A549 (cell line): ENCODE measurements at regions not wholly inside any gene's neighbourhood (a gene's known extent, or its start where the extent isn't known, plus 50 kb on each side); places are given as distances from the start of the nearest gene placed in this dataset.

ENCODE experiments used
- CTCF ChIP-seq: fragments of >200 bp; sonication (Bioruptor Twin); formaldehyde crosslinking; IDR thresholded peaks from 3 replicates; pipeline ENCODE4 v1.5.1; 2016
- EP300 ChIP-seq, 2 experiments: fragments of >200 bp; sonication (Bioruptor Twin); formaldehyde crosslinking; IDR thresholded peaks; 2 replicates in 1 of 2; 3 replicates in 1 of 2; pipeline ENCODE4 v1.6.1; 2016 to 2017
- ESRRA ChIP-seq: fragments of 150-350 bp; IDR thresholded peaks from 2 replicates; pipeline ENCODE4 v1.6.1; 2014; ENCODE audit warnings: mild to moderate bottlenecking, low read length, borderline replicate concordance
- FOXS1 ChIP-seq: fragments of 250-450 bp; sonication (Bioruptor Pico); IDR thresholded peaks from 2 replicates; pipeline ENCODE4 v1.5.0; 2020; ENCODE audit warnings: mild to moderate bottlenecking, moderate library complexity
- HMGXB4 ChIP-seq: fragments of 250-450 bp; sonication (Bioruptor Pico); IDR thresholded peaks from 2 replicates; pipeline ENCODE4 v1.5.0; 2021; ENCODE audit warnings: mild to moderate bottlenecking, moderate library complexity, borderline replicate concordance
- KDM5A ChIP-seq: fragments of 200-600 bp; sonication (generic); IDR thresholded peaks from 2 replicates; pipeline ENCODE4 v1.6.1; 2016; ENCODE audit warnings: antibody characterized with exemption, mild to moderate bottlenecking
- MYC ChIP-seq: IDR thresholded peaks from 2 replicates; pipeline ENCODE4 v1.6.1; 2012; ENCODE audit warnings: mild to moderate bottlenecking, inconsistent platforms, low read length, improper control_type of control experiment, borderline replicate concordance
- NFE2L2 ChIP-seq: fragments of 150-350 bp; conservative IDR thresholded peaks from 2 replicates; pipeline ENCODE4 v1.6.1; 2014; ENCODE audit warnings: low read length
- PBX3 ChIP-seq: IDR thresholded peaks from 2 replicates; pipeline ENCODE4 v1.6.1; 2012
- POLR2A ChIP-seq: IDR thresholded peaks from 2 replicates; pipeline ENCODE4 v1.6.1; 2012; ENCODE audit warnings: mild to moderate bottlenecking, low read length
- POLR2AphosphoS2 ChIP-seq: conservative IDR thresholded peaks from 2 replicates; pipeline ENCODE4 v1.6.1; 2012; ENCODE audit warnings: low read length, improper control_type of control experiment, inconsistent platforms
- ZSCAN20 ChIP-seq: fragments of 250-450 bp; sonication (Bioruptor Pico); IDR thresholded peaks from 2 replicates; pipeline ENCODE4 v1.8.0; 2022; ENCODE audit warnings: mild to moderate bottlenecking, moderate library complexity
- TF ChIP-seq, protein P1 (sequence below): fragments of 450-650 bp; IDR thresholded peaks from 2 replicates; pipeline ENCODE4 v1.6.1; 2014; ENCODE audit warnings: antibody characterized with exemption

DNA sequence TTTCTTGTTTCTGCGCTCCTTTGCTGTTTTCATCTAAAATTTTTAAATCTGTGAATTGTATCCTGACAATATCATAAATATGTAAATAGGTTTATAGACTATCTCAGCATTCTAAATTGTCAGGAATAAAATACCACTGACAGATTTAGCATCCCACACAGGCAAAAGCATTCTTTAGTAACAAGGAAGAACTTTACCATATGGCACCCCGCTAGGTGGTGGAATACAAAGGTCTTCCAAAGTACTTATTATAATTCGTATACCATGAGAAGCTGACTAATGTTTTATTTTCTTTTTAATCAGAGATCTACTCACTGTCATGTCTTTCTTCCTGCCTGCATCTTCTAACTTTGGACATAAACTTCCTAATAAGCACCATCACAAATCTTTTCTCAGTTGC lies 328.8 kb upstream of the NOVA1 start:
- TF ChIP-seq EP300 (IDR thresholded peaks at IDR 0.05): no peak
- no peak for TF ChIP-seq NFE2L2
- TF ChIP-seq, protein P1, sequence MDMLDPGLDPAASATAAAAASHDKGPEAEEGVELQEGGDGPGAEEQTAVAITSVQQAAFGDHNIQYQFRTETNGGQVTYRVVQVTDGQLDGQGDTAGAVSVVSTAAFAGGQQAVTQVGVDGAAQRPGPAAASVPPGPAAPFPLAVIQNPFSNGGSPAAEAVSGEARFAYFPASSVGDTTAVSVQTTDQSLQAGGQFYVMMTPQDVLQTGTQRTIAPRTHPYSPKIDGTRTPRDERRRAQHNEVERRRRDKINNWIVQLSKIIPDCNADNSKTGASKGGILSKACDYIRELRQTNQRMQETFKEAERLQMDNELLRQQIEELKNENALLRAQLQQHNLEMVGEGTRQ: no peak
- no peak for TF ChIP-seq PBX3
- no peak for TF ChIP-seq HMGXB4
- TF ChIP-seq CTCF: no peak
- no peak for TF ChIP-seq KDM5A
- TF ChIP-seq POLR2AphosphoS2: no peak
- no peak for TF ChIP-seq FOXS1 (CRISPR knock-in tag)
- TF ChIP-seq ZSCAN20 (CRISPR knock-in tag): no peak
- no peak for TF ChIP-seq POLR2A
- no peak for TF ChIP-seq ESRRA
- no peak for TF ChIP-seq MYC
